Astrocyte (in vitro differentiated cells and primary cell): ENCODE measurements at regions not wholly inside any gene's neighbourhood (a gene's known extent, or its start where the extent isn't known, plus 50 kb on each side); places are given as distances from the start of the nearest gene placed in this dataset.

Source experiments
- DNase-seq: peaks from one replicate; pipeline ENCODE4 v3.0.0-alpha.2; 2010; ENCODE audit warnings: low read depth
- FAIRE-seq: peaks from 2 replicates; lab custom pipeline; 2011; peaks lifted over from hg19 to GRCh38; lab: Jason Lieb, UNC
- H2AFZ ChIP-seq: 2 replicates; pipeline ENCODE4 v1.6.0; 2012; ENCODE audit warnings: low read depth, low read length, inconsistent platforms
- H3K27ac ChIP-seq: 2 replicates; pipeline ENCODE4 v1.5.1; 2011; ENCODE audit warnings: low read depth, low read length, inconsistent platforms
- H3K27me3 ChIP-seq: 2 replicates; pipeline ENCODE4 v1.6.0; 2011; ENCODE audit warnings: low read length, inconsistent platforms; ENCODE audit not compliant: insufficient read depth
- H3K36me3 ChIP-seq: 2 replicates; pipeline ENCODE4 v1.5.1; 2011; ENCODE audit warnings: low read length, inconsistent platforms; ENCODE audit not compliant: insufficient read depth
- H3K4me1 ChIP-seq: 2 replicates; pipeline ENCODE4 v1.5.1; 2011; ENCODE audit warnings: low read length, inconsistent platforms; ENCODE audit not compliant: insufficient read depth
- H3K4me2 ChIP-seq: 2 replicates; pipeline ENCODE4 v1.6.0; 2012; ENCODE audit warnings: low read length, inconsistent platforms
- H3K4me3 ChIP-seq: 2 replicates; pipeline ENCODE4 v1.5.1; 2011; ENCODE audit warnings: low read depth, mild to moderate bottlenecking, low read length, inconsistent platforms; ENCODE audit not compliant: insufficient read depth
- H3K79me2 ChIP-seq: 2 replicates; pipeline ENCODE4 v1.6.0; 2012; ENCODE audit warnings: mild to moderate bottlenecking, low read length, inconsistent platforms; ENCODE audit not compliant: insufficient read depth
- H3K9ac ChIP-seq: 2 replicates; pipeline ENCODE4 v1.6.0; 2012; ENCODE audit warnings: mild to moderate bottlenecking, low read length, inconsistent platforms
- H3K9me3 ChIP-seq: 2 replicates; pipeline ENCODE4 v1.5.1; 2012; ENCODE audit warnings: low read depth, mild to moderate bottlenecking, low read length, inconsistent platforms; ENCODE audit not compliant: insufficient read depth
- H4K20me1 ChIP-seq: 2 replicates; pipeline ENCODE4 v1.6.0; 2012; ENCODE audit warnings: low read length, inconsistent platforms; ENCODE audit not compliant: insufficient read depth
- H3K27ac Mint-ChIP-seq: one replicate; pipeline ENCODE4 v1.8.0; 2021; ENCODE audit warnings: mild to moderate bottlenecking, mixed read lengths; ENCODE audit not compliant: unreplicated experiment
- H3K27me3 Mint-ChIP-seq: one replicate; pipeline ENCODE4 v1.8.0; 2021; ENCODE audit warnings: low read depth, mixed read lengths; ENCODE audit not compliant: unreplicated experiment
- H3K36me3 Mint-ChIP-seq: one replicate; pipeline ENCODE4 v1.8.0; 2021; ENCODE audit warnings: low read depth, mixed read lengths; ENCODE audit not compliant: unreplicated experiment
- H3K4me1 Mint-ChIP-seq: one replicate; pipeline ENCODE4 v1.8.0; 2021; ENCODE audit warnings: low read depth, mixed read lengths; ENCODE audit not compliant: unreplicated experiment
- H3K4me3 Mint-ChIP-seq: one replicate; pipeline ENCODE4 v1.8.0; 2021; ENCODE audit warnings: mild to moderate bottlenecking, moderate library complexity, mixed read lengths; ENCODE audit not compliant: unreplicated experiment
- H3K9me3 Mint-ChIP-seq: one replicate; pipeline ENCODE4 v1.8.0; 2021; ENCODE audit warnings: mild to moderate bottlenecking, mixed read lengths; ENCODE audit not compliant: unreplicated experiment
- CTCF ChIP-seq: IDR thresholded peaks from 2 replicates; pipeline ENCODE4 v1.5.1; 2011; ENCODE audit warnings: low read depth, mild to moderate bottlenecking, inconsistent platforms, low read length, moderate library complexity; ENCODE audit not compliant: insufficient read depth
- EZH2 ChIP-seq: IDR thresholded peaks from 2 replicates; pipeline ENCODE4 v1.6.1; 2012; ENCODE audit warnings: mild to moderate bottlenecking, low read length, inconsistent platforms; ENCODE audit not compliant: insufficient read depth

GRCh38 chr12:131589221-131589897, 121.5 kb upstream of the SFSWAP start:
- no peak overlapping the region for H3K9ac ChIP-seq
- peaks cover 18% of the 10 kb centered on the region for H3K27me3 Mint-ChIP-seq
- no peaks in the 10 kb centered on the region for H3K27me3 ChIP-seq
- peaks cover 10% of the 10 kb centered on the region for H3K9me3 ChIP-seq
- H3K4me1 ChIP-seq: no peaks in the 10 kb centered on the region
- H3K27ac ChIP-seq: no peak overlapping the region
- no peaks in the 10 kb centered on the region for H3K9me3 Mint-ChIP-seq
- no peaks in the 10 kb centered on the region for H3K36me3 ChIP-seq
- H3K79me2 ChIP-seq: no peaks in the 10 kb centered on the region
- no peak for FAIRE-seq
- H2AFZ ChIP-seq: no peak overlapping the region
- no peaks in the 10 kb centered on the region for H4K20me1 ChIP-seq
- H3K36me3 Mint-ChIP-seq: no peaks in the 10 kb centered on the region
- no peak for TF ChIP-seq CTCF
- TF ChIP-seq EZH2: no peak
- no peak for DNase-seq
- no peak overlapping the region for H3K4me2 ChIP-seq
- no peak overlapping the region for H3K4me3 Mint-ChIP-seq
- no peak overlapping the region for H3K4me3 ChIP-seq
- H3K27ac Mint-ChIP-seq: no peak overlapping the region
- H3K4me1 Mint-ChIP-seq: peaks cover 4% of the 10 kb centered on the region

- Histone ChIP-seq H3K4me1 (no peaks in the 10 kb centered on the region), H3K27me3 (no peaks in the 10 kb centered on the region), H4K20me1 (no peaks in the 10 kb centered on the region), H3K36me3 (no peaks in the 10 kb centered on the region), H2AFZ (no peak overlapping the region), H3K4me2 (no peak overlapping the region), H3K27ac (no peak overlapping the region), H3K9me3 (peaks cover 10% of the 10 kb centered on the region), H3K9ac (no peak overlapping the region), H3K4me3 (no peak overlapping the region), H3K79me2 (no peaks in the 10 kb centered on the region)
- Mint-ChIP-seq H3K4me3 (no peak overlapping the region), H3K4me1 (peaks cover 4% of the 10 kb centered on the region), H3K9me3 (no peaks in the 10 kb centered on the region), H3K36me3 (no peaks in the 10 kb centered on the region), H3K27ac (no peak overlapping the region), H3K27me3 (peaks cover 15% of the 10 kb centered on the region)
- TF ChIP-seq EZH2 (no peak), CTCF (no peak)
- FAIRE-seq (no peak), DNase-seq (no peak)
These were observed 120.9 kb upstream of the SFSWAP start for GRCh38 chr12:131589966-131590365.

GRCh38 chr12:131591136-131591535, 119.8 kb upstream of the SFSWAP start:
- Histone ChIP-seq H3K4me2 (no peak overlapping the region), H3K36me3 (no peaks in the 10 kb centered on the region), H3K4me3 (no peak overlapping the region), H3K9me3 (peaks cover 10% of the 10 kb centered on the region), H3K4me1 (no peaks in the 10 kb centered on the region), H3K27ac (no peak overlapping the region), H3K9ac (no peak overlapping the region), H3K79me2 (no peaks in the 10 kb centered on the region), H3K27me3 (no peaks in the 10 kb centered on the region), H4K20me1 (no peaks in the 10 kb centered on the region), H2AFZ (no peak overlapping the region)
- no peaks in the 10 kb centered on the region for H3K9me3 Mint-ChIP-seq
- DNase-seq (no peak), FAIRE-seq (no peak)
- peaks cover 4% of the 10 kb centered on the region for H3K4me1 Mint-ChIP-seq
- TF ChIP-seq CTCF: no peak
- no peak for TF ChIP-seq EZH2
- peaks cover 16% of the 10 kb centered on the region for H3K27me3 Mint-ChIP-seq
- H3K36me3 Mint-ChIP-seq: no peaks in the 10 kb centered on the region
- no peak overlapping the region for H3K4me3 Mint-ChIP-seq
- H3K27ac Mint-ChIP-seq: no peak overlapping the region
